ENCODE measurements at regions not wholly inside any gene's neighbourhood (a gene's known extent, or its start where the extent isn't known, plus 50 kb on each side); places are given as distances from the start of the nearest gene placed in this dataset.

DNA sequence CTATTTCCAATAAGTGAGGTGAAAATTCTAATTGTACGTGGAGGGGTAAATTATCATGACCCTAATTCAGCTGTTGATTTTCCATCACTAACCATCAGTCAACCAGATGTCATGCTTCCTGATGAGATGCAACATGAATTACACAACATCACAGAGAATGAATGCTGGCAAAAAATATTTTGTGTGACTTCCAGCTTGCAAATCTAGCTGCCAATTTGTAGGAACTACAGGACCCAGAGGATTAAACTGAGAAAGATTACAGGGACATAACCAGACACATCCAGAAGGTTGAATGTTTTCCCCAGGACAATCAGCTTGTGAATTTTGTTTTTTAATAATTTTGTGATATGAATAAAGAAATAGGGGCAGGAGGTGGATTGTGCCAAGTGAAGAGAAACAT lies 349.0 kb upstream of the ATP10A start:
- Histone ChIP-seq H3K9me3 (no peaks in the 10 kb centered on the region), H3K4me1 (no peaks in the 10 kb centered on the region), H3K27ac (no peak overlapping the region), H3K36me3 (no peaks in the 10 kb centered on the region), H3K4me3 (no peak overlapping the region), H3K27me3 (no peaks in the 10 kb centered on the region)
- TF ChIP-seq CTCF (IDR thresholded peaks at IDR 0.05) = no peak
- no peak for DNase-seq
- intact Hi-C loops (cut with DNase I; ENCODE audit: low total_unique reads) = no loop called here

DNA sequence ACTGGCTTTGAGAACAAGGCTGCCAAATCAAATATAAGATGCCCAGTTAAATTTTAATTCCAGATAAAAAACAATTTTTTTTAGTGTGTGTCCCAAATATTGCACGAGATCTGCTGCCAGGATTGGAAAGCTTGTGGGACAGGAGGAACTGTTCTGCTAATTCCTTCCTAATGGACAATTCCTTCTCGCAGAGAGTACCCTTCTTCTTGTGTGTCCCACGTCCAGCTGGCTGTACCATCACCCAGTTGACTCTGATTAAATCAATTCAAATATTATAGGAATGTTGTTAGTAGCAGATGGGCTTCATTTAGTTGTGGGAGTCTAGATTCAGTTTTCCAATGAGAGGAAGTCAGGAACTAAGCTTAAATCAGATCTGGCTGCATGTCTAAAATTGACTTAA lies 347.9 kb upstream of the ATP10A start:
- no peaks in the 10 kb centered on the region for H3K27me3 ChIP-seq
- no peaks in the 10 kb centered on the region for H3K9me3 ChIP-seq
- no peak for DNase-seq
- no peaks in the 10 kb centered on the region for H3K36me3 ChIP-seq
- no peak overlapping the region for H3K4me3 ChIP-seq
- no peaks in the 10 kb centered on the region for H3K4me1 ChIP-seq
- no peak overlapping the region for H3K27ac ChIP-seq
- intact Hi-C loops (cut with DNase I; ENCODE audit: low total_unique reads) = no loop called here
- TF ChIP-seq CTCF (IDR thresholded peaks at IDR 0.05) = no peak

DNA sequence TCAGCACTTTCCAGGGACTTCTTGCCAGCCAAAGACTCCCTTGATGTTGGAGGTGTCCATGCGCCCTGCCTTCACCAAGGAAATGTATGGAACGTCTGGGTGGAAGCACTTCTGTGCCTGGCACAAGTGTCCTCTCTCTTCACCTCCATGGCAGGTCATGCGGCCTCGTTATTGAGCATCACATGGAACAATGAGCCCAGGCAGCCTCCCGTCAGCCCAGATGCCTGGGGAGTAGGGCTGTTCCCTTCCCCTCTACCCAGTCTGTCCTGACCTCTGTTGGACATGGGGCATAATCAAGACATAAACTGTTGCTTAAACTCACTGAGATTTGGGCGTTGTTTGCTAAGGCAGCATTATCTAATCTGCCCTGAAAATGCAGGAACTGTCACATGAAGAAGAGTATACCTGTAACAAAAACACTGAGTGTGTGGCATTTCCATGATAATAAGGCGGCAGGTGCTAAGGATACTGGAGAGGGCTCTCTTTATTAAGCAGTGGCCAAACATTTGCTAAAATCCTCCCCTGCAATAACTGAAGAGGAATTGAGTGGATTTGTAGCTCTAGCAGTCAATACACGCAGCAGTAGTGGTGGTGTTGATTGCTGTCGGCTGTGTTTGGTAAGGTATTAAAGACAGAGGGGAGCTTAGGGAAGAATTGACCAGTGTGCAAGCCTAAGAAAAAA lies 338.2 kb upstream of the ATP10A start:
- Histone ChIP-seq H3K27ac (no peak overlapping the region), H3K27me3 (no peaks in the 10 kb centered on the region), H3K9me3 (no peaks in the 10 kb centered on the region), H3K4me1 (no peaks in the 10 kb centered on the region), H3K4me3 (no peak overlapping the region), H3K36me3 (no peaks in the 10 kb centered on the region)
- intact Hi-C loops (cut with DNase I; ENCODE audit: low total_unique reads) = no loop called here
- TF ChIP-seq CTCF (IDR thresholded peaks at IDR 0.05) = no peak
- no peak for DNase-seq

DNA sequence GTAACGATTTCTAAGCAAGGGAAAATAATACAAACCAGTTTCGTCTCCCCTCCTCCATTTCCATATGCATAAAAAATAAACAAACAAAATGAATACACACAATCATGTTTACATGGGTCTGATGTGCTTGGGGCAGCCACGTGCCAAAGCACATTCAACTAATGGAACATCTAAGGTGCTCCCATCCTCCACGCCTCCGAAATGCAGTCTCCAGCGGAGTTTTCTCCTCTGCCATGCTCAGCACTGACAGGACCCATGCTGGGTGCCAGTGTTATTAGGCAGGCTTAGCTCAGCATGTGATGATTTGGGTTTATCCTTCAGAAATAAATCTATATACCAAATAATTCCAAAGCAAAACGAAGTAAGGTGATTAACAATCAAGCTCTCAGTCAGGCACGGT lies 337.3 kb upstream of the ATP10A start:
- no peak for TF ChIP-seq CTCF (IDR thresholded peaks at IDR 0.05)
- Histone ChIP-seq H3K9me3 (no peaks in the 10 kb centered on the region), H3K36me3 (no peaks in the 10 kb centered on the region), H3K27me3 (no peaks in the 10 kb centered on the region), H3K27ac (no peak overlapping the region), H3K4me1 (no peaks in the 10 kb centered on the region), H3K4me3 (no peak overlapping the region)
- DNase-seq = no peak
- intact Hi-C loops (cut with DNase I; ENCODE audit: low total_unique reads) = no loop called here

- Histone ChIP-seq H3K36me3 (no peaks in the 10 kb centered on the region), H3K27ac (no peak overlapping the region), H3K4me3 (no peak overlapping the region)
These were observed 334.6 kb upstream of the ATP10A start for GRCh38 chr15:26197719-26198118.

More at GRCh38 chr15:26197719-26198118, 334.6 kb upstream of the ATP10A start:
- H3K27me3 ChIP-seq = no peaks in the 10 kb centered on the region
- no peak for DNase-seq
- intact Hi-C loops (cut with DNase I; ENCODE audit: low total_unique reads) = no loop called here
- H3K4me1 ChIP-seq = no peaks in the 10 kb centered on the region
- H3K9me3 ChIP-seq = no peaks in the 10 kb centered on the region
- TF ChIP-seq CTCF (IDR thresholded peaks at IDR 0.05) = no peak
